ENCODE measurements at regions not wholly inside any gene's neighbourhood (a gene's known extent, or its start where the extent isn't known, plus 50 kb on each side); places are given as distances from the start of the nearest gene placed in this dataset.

DNA sequence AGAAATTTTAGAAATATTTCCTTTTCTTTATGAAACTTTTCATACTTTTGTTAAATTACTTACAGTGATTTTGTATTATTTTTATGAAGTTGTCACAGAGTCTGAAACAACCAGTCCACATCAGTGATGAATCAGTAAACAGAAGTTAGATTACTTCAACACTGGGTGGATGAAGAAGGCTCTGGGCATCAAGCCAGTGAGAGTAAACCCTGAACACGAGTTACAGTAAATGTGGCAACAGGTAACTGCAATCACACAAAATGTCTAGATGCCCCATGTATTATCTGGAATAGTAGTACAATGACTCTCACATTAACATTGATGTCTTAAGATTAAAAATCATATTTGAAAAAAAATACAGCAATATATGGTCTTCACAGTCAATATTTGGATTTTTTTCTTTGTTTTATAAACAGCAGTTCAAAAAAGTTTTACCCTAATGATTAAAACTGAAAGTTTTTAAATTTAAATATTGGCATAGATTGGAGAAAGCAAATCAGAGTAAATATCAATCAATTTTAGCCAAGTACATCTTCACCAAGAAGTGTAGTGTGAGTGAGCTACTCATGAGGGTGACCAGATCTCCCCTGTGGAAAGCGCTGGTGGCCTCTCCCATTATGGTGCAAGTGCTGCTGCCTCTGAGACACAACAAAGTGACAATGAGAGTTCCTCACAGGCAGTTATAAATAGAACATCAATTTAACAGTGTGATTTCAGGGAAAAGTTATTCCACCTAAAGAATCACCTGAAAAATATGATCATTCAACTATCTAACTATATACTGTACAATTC, 63.2 kb upstream of the UGT2B7 start:
- TF ChIP-seq, protein P1, sequence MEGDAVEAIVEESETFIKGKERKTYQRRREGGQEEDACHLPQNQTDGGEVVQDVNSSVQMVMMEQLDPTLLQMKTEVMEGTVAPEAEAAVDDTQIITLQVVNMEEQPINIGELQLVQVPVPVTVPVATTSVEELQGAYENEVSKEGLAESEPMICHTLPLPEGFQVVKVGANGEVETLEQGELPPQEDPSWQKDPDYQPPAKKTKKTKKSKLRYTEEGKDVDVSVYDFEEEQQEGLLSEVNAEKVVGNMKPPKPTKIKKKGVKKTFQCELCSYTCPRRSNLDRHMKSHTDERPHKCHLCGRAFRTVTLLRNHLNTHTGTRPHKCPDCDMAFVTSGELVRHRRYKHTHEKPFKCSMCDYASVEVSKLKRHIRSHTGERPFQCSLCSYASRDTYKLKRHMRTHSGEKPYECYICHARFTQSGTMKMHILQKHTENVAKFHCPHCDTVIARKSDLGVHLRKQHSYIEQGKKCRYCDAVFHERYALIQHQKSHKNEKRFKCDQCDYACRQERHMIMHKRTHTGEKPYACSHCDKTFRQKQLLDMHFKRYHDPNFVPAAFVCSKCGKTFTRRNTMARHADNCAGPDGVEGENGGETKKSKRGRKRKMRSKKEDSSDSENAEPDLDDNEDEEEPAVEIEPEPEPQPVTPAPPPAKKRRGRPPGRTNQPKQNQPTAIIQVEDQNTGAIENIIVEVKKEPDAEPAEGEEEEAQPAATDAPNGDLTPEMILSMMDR (IDR thresholded peaks at IDR 0.05; ENCODE audit: low read depth, low read length), result no peak
- no peak for TF ChIP-seq POLR2A (IDR thresholded peaks at IDR 0.05; ENCODE audit: extremely low read depth, insufficient read length)

Data from NB4 (cell line).